ENCODE measurements at regions not wholly inside any gene's neighbourhood (a gene's known extent, or its start where the extent isn't known, plus 50 kb on each side); places are given as distances from the start of the nearest gene placed in this dataset.

DNA sequence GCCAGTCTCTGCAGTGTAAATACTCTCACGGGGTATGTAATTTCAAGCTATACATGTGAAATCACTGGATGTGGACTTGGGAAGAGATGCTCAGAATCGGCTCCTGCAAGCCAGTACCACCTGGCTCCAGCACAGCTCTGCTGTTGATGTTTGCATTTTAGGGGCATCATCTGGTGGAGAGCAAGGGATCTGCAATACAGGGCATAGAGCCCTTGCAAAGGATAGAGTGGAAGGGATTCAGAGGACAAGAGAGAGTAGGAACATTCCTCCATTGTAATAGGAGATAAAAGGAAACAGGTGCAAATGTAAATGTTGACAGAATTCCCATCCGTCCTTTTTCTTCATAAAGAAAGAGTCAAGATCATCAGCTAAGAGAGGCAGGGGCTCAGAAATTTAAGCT is 184.1 kb downstream of the PMP22 start:
- no peak for FAIRE-seq
- H3K27me3 ChIP-seq (ENCODE audit: control insufficient read depth in 1 of 2, insufficient read depth in 2 of 2, low read length in 2 of 2) = peaks cover 0 to 18% of the 10 kb centered on the region in 2 experiments; a peak in 4 of 5 replicates

GRCh38 chr17:15078570-15078969 is 186.6 kb downstream of the PMP22 start:
- H3K36me3 ChIP-seq (replicated peaks in 1 of 2; ENCODE audit: control insufficient read depth in 1 of 2, insufficient read depth in 2 of 2, low read length in 2 of 2) = no peaks in the 10 kb centered on the region
- DNase-seq (ENCODE audit: low spot score) (no peak), FAIRE-seq (no peak), ATAC-seq (no peak)
- ChIA-PET CTCF (ENCODE audit: low intra/inter-chr PET ratio, low total read pairs) (no interaction called here), POLR2A (no interaction called here)
- peaks cover 0 to 18% of the 10 kb centered on the region in 2 experiments; a peak in 4 of 5 replicates for H3K27me3 ChIP-seq (ENCODE audit: control insufficient read depth in 1 of 2, insufficient read depth in 2 of 2, low read length in 2 of 2)
- H4K20me1 ChIP-seq (ENCODE audit: insufficient read depth, low read length) = no peaks in the 10 kb centered on the region
- 1% methylated on average over 4 of the region's 5 CpGs for WGBS (ENCODE audit: low lambda C conversion rate)
- H3K4me2 ChIP-seq (ENCODE audit: low read depth, low read length) = no peak overlapping the region
- H2AFZ ChIP-seq (ENCODE audit: low read length) = no peak overlapping the region
- TF ChIP-seq THAP8 (CRISPR knock-in tag; IDR thresholded peaks at IDR 0.05; ENCODE audit: borderline replicate concordance) (no peak), ZNF253 (CRISPR knock-in tag; IDR thresholded peaks at IDR 0.05; ENCODE audit: borderline replicate concordance) (no peak), NR3C1 (CRISPR knock-in tag; IDR thresholded peaks at IDR 0.05) (no peak), STAT5B (CRISPR knock-in tag; IDR thresholded peaks at IDR 0.05) (no peak)
- H3K79me2 ChIP-seq (ENCODE audit: insufficient read depth, low read length) = no peaks in the 10 kb centered on the region
- H3K4me3 ChIP-seq (replicated peaks in 1 of 3; ENCODE audit: insufficient read depth in 1 of 3, low read depth in 2 of 3, low read length in 3 of 3) = no peak overlapping the region
- H3K9ac ChIP-seq (ENCODE audit: insufficient read depth, low read depth, low read length) = no peak overlapping the region
- no TSS peak for BruUV-seq (replicated peaks)
- H3K9me3 ChIP-seq (ENCODE audit: low read length) = no peaks in the 10 kb centered on the region
- intact Hi-C loops (cut with micrococcal nuclease; ENCODE audit: unreplicated experiment) (no loop called here), in situ Hi-C loops (cut with HindIII; ENCODE audit: extremely low pct_ligation_motif_present, low pct_unique_long_range_greater_than_20kb) (no loop called here)
- no peak overlapping the region for H3K27ac ChIP-seq (ENCODE audit: extremely low read length, insufficient read depth, low read length)
- H3K4me1 ChIP-seq (ENCODE audit: insufficient read depth, low read length) = no peaks in the 10 kb centered on the region

More for the DNA sequence above, 184.1 kb downstream of the PMP22 start:
- Histone ChIP-seq H3K9ac (ENCODE audit: insufficient read depth, low read depth, low read length) (no peak overlapping the region), H3K4me3 (replicated peaks in 1 of 3; ENCODE audit: insufficient read depth in 1 of 3, low read depth in 2 of 3, low read length in 3 of 3) (no peak overlapping the region), H3K36me3 (replicated peaks in 1 of 2; ENCODE audit: control insufficient read depth in 1 of 2, insufficient read depth in 2 of 2, low read length in 2 of 2) (no peaks in the 10 kb centered on the region), H2AFZ (ENCODE audit: low read length) (no peak overlapping the region), H4K20me1 (ENCODE audit: insufficient read depth, low read length) (no peaks in the 10 kb centered on the region), H3K27ac (ENCODE audit: extremely low read length, insufficient read depth, low read length) (no peak overlapping the region), H3K79me2 (ENCODE audit: insufficient read depth, low read length) (no peaks in the 10 kb centered on the region), H3K4me2 (ENCODE audit: low read depth, low read length) (no peak overlapping the region), H3K9me3 (ENCODE audit: low read length) (no peaks in the 10 kb centered on the region), H3K4me1 (ENCODE audit: insufficient read depth, low read length) (no peaks in the 10 kb centered on the region)
- CTCF ChIA-PET (ENCODE audit: low intra/inter-chr PET ratio, low total read pairs) = no interaction called here
- ATAC-seq (no peak), DNase-seq (ENCODE audit: low spot score) (no peak)
- BruUV-seq (replicated peaks) = no TSS peak
- 27% methylated on average over 3 of the region's 3 CpGs for WGBS (ENCODE audit: low lambda C conversion rate)
- POLR2A ChIA-PET = no interaction called here
- intact Hi-C loops (cut with micrococcal nuclease; ENCODE audit: unreplicated experiment) = no loop called here
- TF ChIP-seq KDM3A (CRISPR knock-in tag; IDR thresholded peaks at IDR 0.05; ENCODE audit: low read depth) = no peak
- no peak for TF ChIP-seq AGO2 (optimal IDR thresholded peaks at IDR 0.05; ENCODE audit: low read depth, low read length)
- no peak for TF ChIP-seq SP5 (CRISPR knock-in tag; IDR thresholded peaks at IDR 0.05; ENCODE audit: borderline replicate concordance, low read depth)
- TF ChIP-seq RAD51 (IDR thresholded peaks at IDR 0.05; ENCODE audit: borderline replicate concordance) = no peak
- TF ChIP-seq CERS6 (CRISPR knock-in tag; IDR thresholded peaks at IDR 0.05) = no peak
- no peak for TF ChIP-seq ZNF772 (CRISPR knock-in tag; IDR thresholded peaks at IDR 0.05)
- no peak for TF ChIP-seq PHB2 (IDR thresholded peaks at IDR 0.05; ENCODE audit: partially characterized antibody)
- no peak for TF ChIP-seq ZNF549 (CRISPR knock-in tag; IDR thresholded peaks at IDR 0.05)
- no peak for TF ChIP-seq TBP (CRISPR knock-in tag; IDR thresholded peaks at IDR 0.05)
- TF ChIP-seq CENPX (CRISPR knock-in tag; IDR thresholded peaks at IDR 0.05) = no peak
- TF ChIP-seq MEIS2 (CRISPR knock-in tag; IDR thresholded peaks at IDR 0.05) = no peak
- no peak for TF ChIP-seq GATAD2A (CRISPR knock-in tag; IDR thresholded peaks at IDR 0.05)
- no peak for TF ChIP-seq CREM (IDR thresholded peaks at IDR 0.05)
- TF ChIP-seq CREM (CRISPR knock-in tag; IDR thresholded peaks at IDR 0.05) = no peak
- in situ Hi-C loops (cut with HindIII; ENCODE audit: extremely low pct_ligation_motif_present, low pct_unique_long_range_greater_than_20kb) = no loop called here

Measured in HepG2 (cell line).